ENCODE measurements at regions not wholly inside any gene's neighbourhood (a gene's known extent, or its start where the extent isn't known, plus 50 kb on each side); places are given as distances from the start of the nearest gene placed in this dataset.

- Mint-ChIP-seq H3K4me3 (no peak overlapping the region), H3K27ac (no peak overlapping the region), H3K9me3 (no peaks in the 10 kb centered on the region), H3K27me3 (ENCODE audit: low read depth) (no peaks in the 10 kb centered on the region; the same call in 1 of the 2 replicates), H3K4me1 (peaks cover 7 to 9% of the 10 kb centered on the region in 2 experiments), H3K36me3 (ENCODE audit: insufficient read depth in 1 of 3, low read depth in 3 of 3) (no peaks in the 10 kb centered on the region)
- no peak overlapping the region for H3K4ac ChIP-seq (ENCODE audit: low read depth, low read length)
- no peak overlapping the region for H3K18ac ChIP-seq (ENCODE audit: insufficient read length, low read depth, low read length)
- H3T11ph ChIP-seq (ENCODE audit: low read length): no peak overlapping the region
- H3K4me1 ChIP-seq (ENCODE audit: insufficient read depth, low read length): no peaks in the 10 kb centered on the region
- H3K23ac ChIP-seq (ENCODE audit: insufficient read length, low read depth, low read length): no peak overlapping the region
- H3K4me2 ChIP-seq (ENCODE audit: insufficient read depth, insufficient read length, low read length): no peak overlapping the region
- H2BK120ac ChIP-seq (ENCODE audit: low read depth, low read length, poor library complexity, severe bottlenecking): no peak overlapping the region
- no peaks in the 10 kb centered on the region for H3K79me2 ChIP-seq (ENCODE audit: insufficient read depth, low read length)
- no peak overlapping the region for H4K91ac ChIP-seq (ENCODE audit: insufficient read length, low read depth, low read length)
- H4K20me1 ChIP-seq (ENCODE audit: control insufficient read depth, insufficient read depth, insufficient read length): no peaks in the 10 kb centered on the region
- no peak overlapping the region for H2BK5ac ChIP-seq (ENCODE audit: insufficient read length, low read length)
- H4K8ac ChIP-seq (replicated peaks; ENCODE audit: insufficient read length, low read depth, low read length): no peak overlapping the region
- no peak overlapping the region for H3K14ac ChIP-seq (ENCODE audit: insufficient read depth, low read length)
- H4K5ac ChIP-seq (ENCODE audit: insufficient read length, low read depth, low read length): no peak overlapping the region
- no peak overlapping the region for H3K27ac ChIP-seq (ENCODE audit: insufficient read length, low read depth, low read length)
- no peaks in the 10 kb centered on the region for H3K27me3 ChIP-seq (ENCODE audit: insufficient read depth, low read length)
- H2BK20ac ChIP-seq (ENCODE audit: low read depth, low read length, poor library complexity, severe bottlenecking): no peak overlapping the region
- H3K23me2 ChIP-seq (ENCODE audit: insufficient read length, low read depth, low read length, poor library complexity, severe bottlenecking): no peaks in the 10 kb centered on the region
- no peak overlapping the region for H2BK15ac ChIP-seq (ENCODE audit: low read depth, low read length)
- no peaks in the 10 kb centered on the region for H3K79me1 ChIP-seq (ENCODE audit: insufficient read depth, low read depth, low read length, poor library complexity, severe bottlenecking)
- H2AK5ac ChIP-seq (ENCODE audit: insufficient read length, low read length): no peak overlapping the region
- H3K9me3 ChIP-seq (ENCODE audit: control insufficient read depth, low read depth, low read length): no peaks in the 10 kb centered on the region
- no peak for TF ChIP-seq CTCF (conservative IDR thresholded peaks at IDR 0.05)
- H2AFZ ChIP-seq (ENCODE audit: low read length): no peak overlapping the region
- no peak overlapping the region for H3K56ac ChIP-seq (ENCODE audit: insufficient read length, low read depth, low read length)
- no peak overlapping the region for H3K9ac ChIP-seq (ENCODE audit: extremely low read depth, insufficient read length, low read length)
- H2BK12ac ChIP-seq (ENCODE audit: insufficient read length, low read depth, low read length): no peak overlapping the region
- no peak for DNase-seq
- WGBS (ENCODE audit: extremely low coverage, insufficient read length, low lambda C conversion rate): no CpG with 5 or more reads among the region's 12 CpGs
These were observed 55.4 kb upstream of the BMP2 start for GRCh38 chr20:6711951-6712649.

Measured in H9 (cell line).